AG08395 (cell line): ENCODE measurements at regions not wholly inside any gene's neighbourhood (a gene's known extent, or its start where the extent isn't known, plus 50 kb on each side); places are given as distances from the start of the nearest gene placed in this dataset.
A peak's percentile ranks its signal among the peaks of the same experiment; 100 is the strongest.

Experiments
- DNase-seq: peaks from one replicate; pipeline ENCODE4 v3.0.0; 2012; ENCODE audit warnings: mixed read lengths, low spot score

- no peak for DNase-seq
These were observed 153.6 kb upstream of the C14orf180 start for GRCh38 chr14:104425763-104426646.

- no peak for DNase-seq
These were observed 152.3 kb upstream of the C14orf180 start for GRCh38 chr14:104427131-104427851.

- no peak for DNase-seq
These were observed 151.2 kb upstream of the C14orf180 start for GRCh38 chr14:104428333-104428851.

GRCh38 chr14:104428860-104429259 is 150.7 kb upstream of the C14orf180 start:
- no peak for DNase-seq

GRCh38 chr14:104429291-104429861 is 150.2 kb upstream of the C14orf180 start:
- no peak for DNase-seq

GRCh38 chr14:104431351-104431928 is 148.1 kb upstream of the C14orf180 start:
- no peak for DNase-seq

- DNase-seq: no peak
These were observed 147.5 kb upstream of the C14orf180 start for GRCh38 chr14:104431929-104432541.

- DNase-seq: no peak
These were observed 146.8 kb upstream of the C14orf180 start for GRCh38 chr14:104432611-104433231.

- no peak for DNase-seq
These were observed 146.0 kb upstream of the C14orf180 start for GRCh38 chr14:104433401-104434213.

- DNase-seq: no peak
These were observed 145.1 kb upstream of the C14orf180 start for GRCh38 chr14:104434214-104435076.

GRCh38 chr14:104435147-104436046 is 144.2 kb upstream of the C14orf180 start:
- DNase-seq: no peak

GRCh38 chr14:104436047-104436591 is 143.4 kb upstream of the C14orf180 start:
- peak; percentile 24 for DNase-seq

- DNase-seq: no peak
These were observed 142.5 kb upstream of the C14orf180 start for GRCh38 chr14:104436741-104437701.

- no peak for DNase-seq
These were observed 141.9 kb upstream of the C14orf180 start for GRCh38 chr14:104437703-104438102.

- DNase-seq: no peak
These were observed 141.2 kb upstream of the C14orf180 start for GRCh38 chr14:104438166-104438887.

- DNase-seq: no peak
These were observed 139.9 kb upstream of the C14orf180 start for GRCh38 chr14:104439625-104440024.
